ENCODE measurements at regions not wholly inside any gene's neighbourhood (a gene's known extent, or its start where the extent isn't known, plus 50 kb on each side); places are given as distances from the start of the nearest gene placed in this dataset.
A peak's percentile ranks its signal among the peaks of the same experiment; 100 is the strongest.
"Not testable (repeated sequence)": the region's sequence is repeated elsewhere in the genome, so short reads cannot be mapped to it uniquely, and the experiment has no call there.

- FAIRE-seq (no peak), DNase-seq (ENCODE audit: insufficient read length, low spot score) (peak; percentile 24)
- TF ChIP-seq POLR2A (IDR thresholded peaks at IDR 0.05; ENCODE audit: low read depth, low read length) (no peak), SPI1 (IDR thresholded peaks at IDR 0.05; ENCODE audit: low read depth, low read length) (no peak), POLR2AphosphoS5 (IDR thresholded peaks at IDR 0.05; ENCODE audit: low read depth, low read length) (no peak), PAX5 (IDR thresholded peaks at IDR 0.05; ENCODE audit: insufficient read depth, low read length, severe bottlenecking) (no peak), POU2F2 (IDR thresholded peaks at IDR 0.05; ENCODE audit: low read depth, low read length) (no peak), TAF1 (IDR thresholded peaks at IDR 0.05; ENCODE audit: low read depth, low read length) (no peak)
These were observed 98.8 kb upstream of the IQCM start for GRCh38 chr4:149914119-149915115.

- DNase-seq (ENCODE audit: insufficient read length, low spot score); FAIRE-seq: not testable (repeated sequence)
These were observed 100.1 kb upstream of the IQCM start for GRCh38 chr4:149915735-149916134.

GRCh38 chr4:149923736-149924135 lies 108.1 kb upstream of the IQCM start:
- TF ChIP-seq POU2F2 (IDR thresholded peaks at IDR 0.05; ENCODE audit: low read depth, low read length): no peak
- TF ChIP-seq POLR2A (IDR thresholded peaks at IDR 0.05; ENCODE audit: low read depth, low read length): no peak
- no peak for TF ChIP-seq SPI1 (IDR thresholded peaks at IDR 0.05; ENCODE audit: low read depth, low read length)
- no peak for TF ChIP-seq POLR2AphosphoS5 (IDR thresholded peaks at IDR 0.05; ENCODE audit: low read depth, low read length)
- no peak for TF ChIP-seq PAX5 (IDR thresholded peaks at IDR 0.05; ENCODE audit: insufficient read depth, low read length, severe bottlenecking)
- TF ChIP-seq TAF1 (IDR thresholded peaks at IDR 0.05; ENCODE audit: low read depth, low read length): no peak

GRCh38 chr4:149927514-149927913 lies 111.9 kb upstream of the IQCM start:
- DNase-seq (ENCODE audit: insufficient read length, low spot score): no peak
- no peak for FAIRE-seq
- TF ChIP-seq SPI1 (IDR thresholded peaks at IDR 0.05; ENCODE audit: low read depth, low read length): no peak
- TF ChIP-seq TAF1 (IDR thresholded peaks at IDR 0.05; ENCODE audit: low read depth, low read length): no peak
- TF ChIP-seq POLR2A (IDR thresholded peaks at IDR 0.05; ENCODE audit: low read depth, low read length): no peak
- TF ChIP-seq POLR2AphosphoS5 (IDR thresholded peaks at IDR 0.05; ENCODE audit: low read depth, low read length): no peak
- no peak for TF ChIP-seq POU2F2 (IDR thresholded peaks at IDR 0.05; ENCODE audit: low read depth, low read length)
- TF ChIP-seq PAX5 (IDR thresholded peaks at IDR 0.05; ENCODE audit: insufficient read depth, low read length, severe bottlenecking): no peak

More at GRCh38 chr4:149923736-149924135, 108.1 kb upstream of the IQCM start:
- no peak for DNase-seq (ENCODE audit: insufficient read length, low spot score)
- no peak for FAIRE-seq

- no peak for DNase-seq (ENCODE audit: insufficient read length, low spot score)
- no peak for TF ChIP-seq TAF1 (IDR thresholded peaks at IDR 0.05; ENCODE audit: low read depth, low read length)
- TF ChIP-seq POLR2AphosphoS5 (IDR thresholded peaks at IDR 0.05; ENCODE audit: low read depth, low read length): no peak
- TF ChIP-seq SPI1 (IDR thresholded peaks at IDR 0.05; ENCODE audit: low read depth, low read length): no peak
- no peak for TF ChIP-seq POU2F2 (IDR thresholded peaks at IDR 0.05; ENCODE audit: low read depth, low read length)
- no peak for TF ChIP-seq POLR2A (IDR thresholded peaks at IDR 0.05; ENCODE audit: low read depth, low read length)
- no peak for TF ChIP-seq PAX5 (IDR thresholded peaks at IDR 0.05; ENCODE audit: insufficient read depth, low read length, severe bottlenecking)
- FAIRE-seq: no peak
These were observed 112.9 kb upstream of the IQCM start for GRCh38 chr4:149928507-149928906.

GRCh38 chr4:149931431-149931830 lies 115.8 kb upstream of the IQCM start:
- no peak for DNase-seq (ENCODE audit: insufficient read length, low spot score)
- TF ChIP-seq PAX5 (IDR thresholded peaks at IDR 0.05; ENCODE audit: insufficient read depth, low read length, severe bottlenecking) (no peak), TAF1 (IDR thresholded peaks at IDR 0.05; ENCODE audit: low read depth, low read length) (no peak), SPI1 (IDR thresholded peaks at IDR 0.05; ENCODE audit: low read depth, low read length) (no peak), POU2F2 (IDR thresholded peaks at IDR 0.05; ENCODE audit: low read depth, low read length) (no peak), POLR2AphosphoS5 (IDR thresholded peaks at IDR 0.05; ENCODE audit: low read depth, low read length) (no peak), POLR2A (IDR thresholded peaks at IDR 0.05; ENCODE audit: low read depth, low read length) (no peak)

GRCh38 chr4:149932188-149932587 lies 116.5 kb upstream of the IQCM start:
- FAIRE-seq (no peak), DNase-seq (ENCODE audit: insufficient read length, low spot score) (no peak)
- TF ChIP-seq TAF1 (IDR thresholded peaks at IDR 0.05; ENCODE audit: low read depth, low read length) (no peak), POLR2AphosphoS5 (IDR thresholded peaks at IDR 0.05; ENCODE audit: low read depth, low read length) (no peak), SPI1 (IDR thresholded peaks at IDR 0.05; ENCODE audit: low read depth, low read length) (no peak), PAX5 (IDR thresholded peaks at IDR 0.05; ENCODE audit: insufficient read depth, low read length, severe bottlenecking) (no peak), POU2F2 (IDR thresholded peaks at IDR 0.05; ENCODE audit: low read depth, low read length) (no peak), POLR2A (IDR thresholded peaks at IDR 0.05; ENCODE audit: low read depth, low read length) (no peak)

More at GRCh38 chr4:149931431-149931830, 115.8 kb upstream of the IQCM start:
- no peak for FAIRE-seq

GRCh38 chr4:149933120-149933519 lies 117.5 kb upstream of the IQCM start:
- DNase-seq (ENCODE audit: insufficient read length, low spot score): no peak
- FAIRE-seq: no peak
- TF ChIP-seq POLR2AphosphoS5 (IDR thresholded peaks at IDR 0.05; ENCODE audit: low read depth, low read length): no peak
- no peak for TF ChIP-seq PAX5 (IDR thresholded peaks at IDR 0.05; ENCODE audit: insufficient read depth, low read length, severe bottlenecking)
- TF ChIP-seq SPI1 (IDR thresholded peaks at IDR 0.05; ENCODE audit: low read depth, low read length): no peak
- TF ChIP-seq POLR2A (IDR thresholded peaks at IDR 0.05; ENCODE audit: low read depth, low read length): no peak
- TF ChIP-seq POU2F2 (IDR thresholded peaks at IDR 0.05; ENCODE audit: low read depth, low read length): no peak
- no peak for TF ChIP-seq TAF1 (IDR thresholded peaks at IDR 0.05; ENCODE audit: low read depth, low read length)

GRCh38 chr4:149933883-149934282 lies 118.2 kb upstream of the IQCM start:
- DNase-seq (ENCODE audit: insufficient read length, low spot score) (no peak), FAIRE-seq (no peak)
- TF ChIP-seq POU2F2 (IDR thresholded peaks at IDR 0.05; ENCODE audit: low read depth, low read length) (no peak), PAX5 (IDR thresholded peaks at IDR 0.05; ENCODE audit: insufficient read depth, low read length, severe bottlenecking) (no peak), SPI1 (IDR thresholded peaks at IDR 0.05; ENCODE audit: low read depth, low read length) (no peak), TAF1 (IDR thresholded peaks at IDR 0.05; ENCODE audit: low read depth, low read length) (no peak), POLR2AphosphoS5 (IDR thresholded peaks at IDR 0.05; ENCODE audit: low read depth, low read length) (no peak), POLR2A (IDR thresholded peaks at IDR 0.05; ENCODE audit: low read depth, low read length) (no peak)

Data from GM12891 (cell line).